Left kidney (tissue), 1 donor: ENCODE measurements at regions not wholly inside any gene's neighbourhood (a gene's known extent, or its start where the extent isn't known, plus 50 kb on each side); places are given as distances from the start of the nearest gene placed in this dataset.
"Not testable (repeated sequence)": the region's sequence is repeated elsewhere in the genome, so short reads cannot be mapped to it uniquely, and the experiment has no call there.

ENCODE experiments used
- DNase-seq: peaks from one replicate; pipeline ENCODE4 v3.0.0-alpha.2; 2013

- not testable (repeated sequence) for DNase-seq
Observed at GRCh38 chr1:245102149-245102548, 52.6 kb upstream of the KIF26B start.

GRCh38 chr1:245099401-245099800 is 55.4 kb upstream of the KIF26B start:
- DNase-seq: no peak

GRCh38 chr1:245098924-245099323 is 55.9 kb upstream of the KIF26B start:
- no peak for DNase-seq

GRCh38 chr1:245096311-245097066 is 58.3 kb upstream of the KIF26B start:
- no peak for DNase-seq

GRCh38 chr1:245095903-245096302 is 58.9 kb upstream of the KIF26B start:
- no peak for DNase-seq

- DNase-seq: no peak
Observed at GRCh38 chr1:245094954-245095353, 59.8 kb upstream of the KIF26B start.

- DNase-seq: no peak
Observed at GRCh38 chr1:245094092-245094491, 60.7 kb upstream of the KIF26B start.

- no peak for DNase-seq
Observed at GRCh38 chr1:245092638-245092976, 62.2 kb upstream of the KIF26B start.

GRCh38 chr1:245091818-245092637 is 62.8 kb upstream of the KIF26B start:
- DNase-seq: no peak

GRCh38 chr1:245091171-245091621 is 63.6 kb upstream of the KIF26B start:
- DNase-seq: no peak

- DNase-seq: no peak
Observed at GRCh38 chr1:245090491-245091090, 64.2 kb upstream of the KIF26B start.

- DNase-seq: no peak
Observed at GRCh38 chr1:245087723-245088122, 67.1 kb upstream of the KIF26B start.

GRCh38 chr1:245086389-245086969 is 68.3 kb upstream of the KIF26B start:
- DNase-seq: no peak

- DNase-seq: no peak
Observed at GRCh38 chr1:245085508-245086095, 69.2 kb upstream of the KIF26B start.

GRCh38 chr1:245084551-245084950 is 70.2 kb upstream of the KIF26B start:
- no peak for DNase-seq

- DNase-seq: peak; percentile 47
Observed at GRCh38 chr1:245079021-245079609, 75.7 kb upstream of the KIF26B start.

GRCh38 chr1:245074898-245075297 is 79.9 kb upstream of the KIF26B start:
- DNase-seq: no peak

GRCh38 chr1:245074232-245074747 is 80.5 kb upstream of the KIF26B start:
- peak; percentile 17 for DNase-seq

GRCh38 chr1:245070836-245071615 is 83.8 kb upstream of the KIF26B start:
- no peak for DNase-seq

- DNase-seq: no peak
Observed at GRCh38 chr1:245067257-245067656, 87.5 kb upstream of the KIF26B start.
